ENCODE measurements at regions not wholly inside any gene's neighbourhood (a gene's known extent, or its start where the extent isn't known, plus 50 kb on each side); places are given as distances from the start of the nearest gene placed in this dataset.

GRCh38 chr17:77877036-77877435, 81.5 kb upstream of the TNRC6C start:
- H3K27ac ChIP-seq: no peak overlapping the region
- TF ChIP-seq CTCF (conservative IDR thresholded peaks at IDR 0.05): no peak

- no peak overlapping the region for H3K27ac ChIP-seq
- TF ChIP-seq CTCF (conservative IDR thresholded peaks at IDR 0.05): no peak
Measured at GRCh38 chr17:77877646-77878355, 80.7 kb upstream of the TNRC6C start.

- H3K27ac ChIP-seq: no peak overlapping the region
- TF ChIP-seq CTCF (conservative IDR thresholded peaks at IDR 0.05): no peak
Measured at GRCh38 chr17:77879226-77879895, 79.1 kb upstream of the TNRC6C start.

- no peak overlapping the region for H3K27ac ChIP-seq
- TF ChIP-seq CTCF (conservative IDR thresholded peaks at IDR 0.05): no peak
Measured at GRCh38 chr17:77879896-77880280, 78.6 kb upstream of the TNRC6C start.

- TF ChIP-seq CTCF (conservative IDR thresholded peaks at IDR 0.05): no peak
- H3K27ac ChIP-seq: no peak overlapping the region
Measured at GRCh38 chr17:77880711-77881450, 77.6 kb upstream of the TNRC6C start.

- no peak overlapping the region for H3K27ac ChIP-seq
- no peak for TF ChIP-seq CTCF (conservative IDR thresholded peaks at IDR 0.05)
Measured at GRCh38 chr17:77881545-77881944, 77.0 kb upstream of the TNRC6C start.

GRCh38 chr17:77882040-77882439, 76.5 kb upstream of the TNRC6C start:
- H3K27ac ChIP-seq: no peak overlapping the region
- TF ChIP-seq CTCF (conservative IDR thresholded peaks at IDR 0.05): no peak

All from VCaP (cell line).